ENCODE measurements at regions not wholly inside any gene's neighbourhood (a gene's known extent, or its start where the extent isn't known, plus 50 kb on each side); places are given as distances from the start of the nearest gene placed in this dataset.
"Not testable (repeated sequence)": the region's sequence is repeated elsewhere in the genome, so short reads cannot be mapped to it uniquely, and the experiment has no call there.

- H3K27me3 ChIP-seq = no peaks in the 10 kb centered on the region
- ATAC-seq (ENCODE audit: low FRiP score in 2 of 2) (no peak), DNase-seq (no peak)
- no peak overlapping the region for H3K4me3 ChIP-seq
- no peaks in the 10 kb centered on the region for H3K36me3 ChIP-seq
- no peaks in the 10 kb centered on the region for H3K4me1 ChIP-seq
- TF ChIP-seq POLR2AphosphoS5 (IDR thresholded peaks at IDR 0.05) (no peak), POLR2A (IDR thresholded peaks at IDR 0.05) (no peak), EP300 (IDR thresholded peaks at IDR 0.05) (no peak)
- TF ChIP-seq, protein P1, sequence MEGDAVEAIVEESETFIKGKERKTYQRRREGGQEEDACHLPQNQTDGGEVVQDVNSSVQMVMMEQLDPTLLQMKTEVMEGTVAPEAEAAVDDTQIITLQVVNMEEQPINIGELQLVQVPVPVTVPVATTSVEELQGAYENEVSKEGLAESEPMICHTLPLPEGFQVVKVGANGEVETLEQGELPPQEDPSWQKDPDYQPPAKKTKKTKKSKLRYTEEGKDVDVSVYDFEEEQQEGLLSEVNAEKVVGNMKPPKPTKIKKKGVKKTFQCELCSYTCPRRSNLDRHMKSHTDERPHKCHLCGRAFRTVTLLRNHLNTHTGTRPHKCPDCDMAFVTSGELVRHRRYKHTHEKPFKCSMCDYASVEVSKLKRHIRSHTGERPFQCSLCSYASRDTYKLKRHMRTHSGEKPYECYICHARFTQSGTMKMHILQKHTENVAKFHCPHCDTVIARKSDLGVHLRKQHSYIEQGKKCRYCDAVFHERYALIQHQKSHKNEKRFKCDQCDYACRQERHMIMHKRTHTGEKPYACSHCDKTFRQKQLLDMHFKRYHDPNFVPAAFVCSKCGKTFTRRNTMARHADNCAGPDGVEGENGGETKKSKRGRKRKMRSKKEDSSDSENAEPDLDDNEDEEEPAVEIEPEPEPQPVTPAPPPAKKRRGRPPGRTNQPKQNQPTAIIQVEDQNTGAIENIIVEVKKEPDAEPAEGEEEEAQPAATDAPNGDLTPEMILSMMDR (IDR thresholded peaks at IDR 0.05) = no peak
- H3K9me3 ChIP-seq = no peaks in the 10 kb centered on the region
- no peak overlapping the region for H3K27ac ChIP-seq
- WGBS, 2 donors = 64 to 83% methylated on average over 2 of the region's 2 CpGs
Measured at GRCh38 chr13:71213252-71213821, 653.7 kb downstream of the DACH1 start.

DNA sequence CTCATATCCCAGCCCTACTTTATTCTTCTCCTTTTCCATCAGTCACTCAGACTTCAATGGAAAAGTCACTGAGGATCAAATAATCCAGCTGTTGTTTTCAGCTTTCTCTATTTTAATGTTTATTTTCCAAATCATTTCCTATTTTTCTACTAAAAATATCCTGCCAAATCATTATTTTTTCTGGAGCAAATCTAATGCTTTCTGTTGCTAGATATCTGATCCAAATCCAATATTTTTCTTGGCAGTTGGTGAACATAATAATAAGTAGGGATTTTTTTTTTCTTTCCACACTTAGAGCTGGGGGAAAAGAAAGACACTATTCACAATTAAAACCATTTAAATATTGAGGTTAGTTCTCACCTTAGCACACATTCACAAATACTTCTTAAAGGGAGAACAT, 656.1 kb downstream of the DACH1 start:
- Histone ChIP-seq H3K4me1 (no peaks in the 10 kb centered on the region), H3K9me3 (no peaks in the 10 kb centered on the region), H3K36me3 (no peaks in the 10 kb centered on the region), H3K27me3 (no peaks in the 10 kb centered on the region), H3K27ac (no peak overlapping the region), H3K4me3 (no peak overlapping the region)
- ATAC-seq (ENCODE audit: low FRiP score in 2 of 2) (no peak), DNase-seq (no peak)
- TF ChIP-seq POLR2A (IDR thresholded peaks at IDR 0.05) = no peak
- TF ChIP-seq, protein P1 (IDR thresholded peaks at IDR 0.05) = no peak
- TF ChIP-seq EP300 (IDR thresholded peaks at IDR 0.05) = no peak
- TF ChIP-seq POLR2AphosphoS5 (IDR thresholded peaks at IDR 0.05) = no peak

GRCh38 chr13:71209217-71209616, 657.8 kb downstream of the DACH1 start:
- ATAC-seq (ENCODE audit: low FRiP score in 2 of 2) (no peak), DNase-seq (no peak)
- H3K4me3 ChIP-seq = no peak overlapping the region
- 75 to 76% methylated on average over 2 of the region's 2 CpGs for WGBS, 2 donors
- no peaks in the 10 kb centered on the region for H3K4me1 ChIP-seq
- TF ChIP-seq EP300 (IDR thresholded peaks at IDR 0.05) = no peak
- TF ChIP-seq, protein P1 (IDR thresholded peaks at IDR 0.05) = no peak
- no peak for TF ChIP-seq POLR2AphosphoS5 (IDR thresholded peaks at IDR 0.05)
- no peak for TF ChIP-seq POLR2A (IDR thresholded peaks at IDR 0.05)
- no peaks in the 10 kb centered on the region for H3K27me3 ChIP-seq
- H3K9me3 ChIP-seq = no peaks in the 10 kb centered on the region
- H3K36me3 ChIP-seq = no peaks in the 10 kb centered on the region
- H3K27ac ChIP-seq = no peak overlapping the region

DNA sequence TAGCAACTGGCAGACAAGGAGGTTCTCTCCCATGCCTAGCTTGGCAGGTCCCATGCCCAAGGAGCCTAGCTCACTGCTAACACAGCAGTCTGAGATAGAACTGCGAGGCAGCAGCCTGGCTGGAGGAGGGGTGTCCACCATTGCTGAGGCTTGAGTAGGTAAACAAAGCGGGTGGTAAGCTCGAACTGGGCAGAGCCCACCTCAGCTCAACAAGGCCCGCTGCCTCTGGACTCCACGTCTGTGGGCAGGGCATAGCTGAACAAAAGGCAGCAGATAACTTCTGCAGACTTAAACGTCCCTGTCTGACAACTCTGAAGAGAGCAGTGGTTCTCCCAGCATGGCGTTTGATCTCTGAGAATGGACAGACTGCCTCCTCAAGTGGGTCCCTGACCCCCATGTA, 682.4 kb downstream of the DACH1 start:
- ATAC-seq (ENCODE audit: low FRiP score in 2 of 2); DNase-seq; H3K4me1 ChIP-seq; H3K4me3 ChIP-seq; H3K9me3 ChIP-seq; H3K27ac ChIP-seq; H3K36me3 ChIP-seq; H3K27me3 ChIP-seq: not testable (repeated sequence)
- WGBS, 2 donors = 88 to 93% methylated on average over 2 to 7 of the region's 7 CpGs

- H3K4me3 ChIP-seq; H3K27ac ChIP-seq; ATAC-seq (ENCODE audit: low FRiP score in 2 of 2); H3K4me1 ChIP-seq; H3K36me3 ChIP-seq; H3K9me3 ChIP-seq; H3K27me3 ChIP-seq; DNase-seq: not testable (repeated sequence)
- WGBS, 2 donors = 92 to 100% methylated on average over 1 of the region's 1 CpG
Measured at GRCh38 chr13:71183352-71183751, 683.7 kb downstream of the DACH1 start.

- TF ChIP-seq POLR2A (IDR thresholded peaks at IDR 0.05) (no peak), POLR2AphosphoS5 (IDR thresholded peaks at IDR 0.05) (no peak), EP300 (IDR thresholded peaks at IDR 0.05) (no peak)
- TF ChIP-seq, protein P1 (IDR thresholded peaks at IDR 0.05) = no peak
- H3K9me3 ChIP-seq = no peaks in the 10 kb centered on the region
- H3K4me1 ChIP-seq = no peaks in the 10 kb centered on the region
- no peak overlapping the region for H3K4me3 ChIP-seq
- WGBS, 2 donors = 91 to 93% methylated on average over 4 of the region's 4 CpGs
- no peak overlapping the region for H3K27ac ChIP-seq
- H3K27me3 ChIP-seq = no peaks in the 10 kb centered on the region
- DNase-seq (no peak), ATAC-seq (ENCODE audit: low FRiP score in 2 of 2) (no peak)
- no peaks in the 10 kb centered on the region for H3K36me3 ChIP-seq
Measured at GRCh38 chr13:71171740-71172139, 695.3 kb downstream of the DACH1 start.
